H9 (cell line): ENCODE measurements at regions not wholly inside any gene's neighbourhood (a gene's known extent, or its start where the extent isn't known, plus 50 kb on each side); places are given as distances from the start of the nearest gene placed in this dataset.

Experiments
- DNase-seq: peaks from one replicate; pipeline ENCODE4 v3.0.0-alpha.2; 2017
- H2AFZ ChIP-seq: one replicate; pipeline ENCODE4 v1.6.1; 2013; ENCODE audit warnings: mild to moderate bottlenecking, low read length, control low read depth, moderate library complexity
- H2AK5ac ChIP-seq: 2 replicates; pipeline ENCODE4 v1.6.1; 2013; ENCODE audit warnings: low read length, control low read depth, mixed read lengths; ENCODE audit not compliant: insufficient read length
- H2BK120ac ChIP-seq: one replicate; pipeline ENCODE4 v1.6.1; 2013; ENCODE audit warnings: low read depth, mild to moderate bottlenecking, low read length, control low read depth, inconsistent platforms; ENCODE audit not compliant: poor library complexity, severe bottlenecking
- H2BK12ac ChIP-seq: 2 replicates; pipeline ENCODE4 v1.6.1; 2013; ENCODE audit warnings: low read length, control low read depth, mixed read lengths, low read depth; ENCODE audit not compliant: insufficient read length
- H2BK15ac ChIP-seq: 2 replicates; pipeline ENCODE4 v1.6.1; 2013; ENCODE audit warnings: low read depth, low read length, control low read depth
- H2BK20ac ChIP-seq: one replicate; pipeline ENCODE4 v1.6.1; 2013; ENCODE audit warnings: low read depth, mild to moderate bottlenecking, low read length, control low read depth, inconsistent platforms; ENCODE audit not compliant: poor library complexity, severe bottlenecking
- H2BK5ac ChIP-seq: 2 replicates; pipeline ENCODE4 v1.6.1; 2013; ENCODE audit warnings: low read length, control low read depth, mixed read lengths; ENCODE audit not compliant: insufficient read length
- H3K14ac ChIP-seq: 2 replicates; pipeline ENCODE4 v1.6.1; 2013; ENCODE audit warnings: low read length, control low read depth; ENCODE audit not compliant: insufficient read depth
- H3K18ac ChIP-seq: 2 replicates; pipeline ENCODE4 v1.6.1; 2013; ENCODE audit warnings: low read depth, mild to moderate bottlenecking, mixed read lengths, low read length, control low read depth; ENCODE audit not compliant: insufficient read length
- H3K23ac ChIP-seq: 2 replicates; pipeline ENCODE4 v1.6.1; 2013; ENCODE audit warnings: low read length, control low read depth, mixed read lengths, low read depth; ENCODE audit not compliant: insufficient read length
- H3K23me2 ChIP-seq: 2 replicates; pipeline ENCODE4 v1.6.1; 2013; ENCODE audit warnings: low read depth, mild to moderate bottlenecking, mixed read lengths, low read length, control low read depth; ENCODE audit not compliant: insufficient read length, poor library complexity, severe bottlenecking
- H3K27ac ChIP-seq: 2 replicates; pipeline ENCODE4 v1.5.1; 2013; ENCODE audit warnings: low read length, control low read depth, mixed read lengths, low read depth; ENCODE audit not compliant: insufficient read length
- H3K27me3 ChIP-seq: 2 replicates; pipeline ENCODE4 v1.6.1; 2013; ENCODE audit warnings: low read length, control low read depth, inconsistent platforms; ENCODE audit not compliant: insufficient read depth
- H3K4ac ChIP-seq: 2 replicates; pipeline ENCODE4 v1.6.1; 2013; ENCODE audit warnings: low read depth, mild to moderate bottlenecking, control low read depth, inconsistent platforms, low read length, moderate library complexity
- H3K4me1 ChIP-seq: 2 replicates; pipeline ENCODE4 v1.6.1; 2013; ENCODE audit warnings: low read length, control low read depth, inconsistent platforms; ENCODE audit not compliant: insufficient read depth
- H3K4me2 ChIP-seq: 2 replicates; pipeline ENCODE4 v1.6.1; 2013; ENCODE audit warnings: low read length, control low read depth, mixed read lengths; ENCODE audit not compliant: insufficient read length, insufficient read depth
- H3K56ac ChIP-seq: 2 replicates; pipeline ENCODE4 v1.6.1; 2013; ENCODE audit warnings: low read depth, mild to moderate bottlenecking, mixed read lengths, low read length, control low read depth; ENCODE audit not compliant: insufficient read length
- H3K79me1 ChIP-seq: 2 replicates; pipeline ENCODE4 v1.6.1; 2013; ENCODE audit warnings: low read depth, mild to moderate bottlenecking, moderate library complexity, low read length, control low read depth, inconsistent platforms; ENCODE audit not compliant: insufficient read depth, poor library complexity, severe bottlenecking
- H3K79me2 ChIP-seq: 2 replicates; pipeline ENCODE4 v1.6.1; 2013; ENCODE audit warnings: low read length, control low read depth, inconsistent platforms; ENCODE audit not compliant: insufficient read depth
- H3K9ac ChIP-seq: 2 replicates; pipeline ENCODE4 v1.6.1; 2013; ENCODE audit warnings: low read length, control low read depth, mixed read lengths; ENCODE audit not compliant: insufficient read length; ENCODE audit errors: extremely low read depth
- H3K9me3 ChIP-seq: one replicate; pipeline ENCODE4 v1.6.1; 2013; ENCODE audit warnings: low read depth, low read length, inconsistent platforms; ENCODE audit not compliant: control insufficient read depth
- H3T11ph ChIP-seq: one replicate; pipeline ENCODE4 v1.6.1; 2013; ENCODE audit warnings: mild to moderate bottlenecking, low read length, control low read depth, inconsistent platforms
- H4K20me1 ChIP-seq: one replicate; pipeline ENCODE4 v1.6.1; 2013; ENCODE audit not compliant: control insufficient read depth, insufficient read length, insufficient read depth
- H4K5ac ChIP-seq: 2 replicates; pipeline ENCODE4 v1.6.1; 2013; ENCODE audit warnings: low read depth, mild to moderate bottlenecking, mixed read lengths, low read length, control low read depth; ENCODE audit not compliant: insufficient read length
- H4K8ac ChIP-seq: replicated peaks from 2 replicates; pipeline ENCODE4 v1.6.1; 2013; ENCODE audit warnings: low read length, control low read depth, mixed read lengths, low read depth; ENCODE audit not compliant: insufficient read length
- H4K91ac ChIP-seq: 2 replicates; pipeline ENCODE4 v1.6.1; 2013; ENCODE audit warnings: low read depth, mild to moderate bottlenecking, moderate library complexity, mixed read lengths, low read length, control low read depth; ENCODE audit not compliant: insufficient read length
- H3K27ac Mint-ChIP-seq, 3 experiments: 2 replicates in 2 of 3; 3 replicates in 1 of 3; pipeline ENCODE4 v1.8.0; 2020 to 2021; ENCODE audit warnings: mixed read lengths in 3 of 3, mild to moderate bottlenecking in 1 of 3, moderate library complexity in 1 of 3
- H3K27me3 Mint-ChIP-seq: 2 replicates; pipeline ENCODE4 v1.8.0; 2021; ENCODE audit warnings: low read depth, mild to moderate bottlenecking, moderate library complexity, mixed read lengths
- H3K36me3 Mint-ChIP-seq, 3 experiments: 2 replicates in 2 of 3; 3 replicates in 1 of 3; pipeline ENCODE4 v1.8.0; 2020 to 2021; ENCODE audit warnings: low read depth in 3 of 3, mixed read lengths in 3 of 3; ENCODE audit not compliant: insufficient read depth in 1 of 3
- H3K4me1 Mint-ChIP-seq, 2 experiments: 2 replicates each; pipeline ENCODE4 v1.8.0; 2020; ENCODE audit warnings: mixed read lengths in 2 of 2
- H3K4me3 Mint-ChIP-seq, 2 experiments: 2 replicates in 1 of 2; 3 replicates in 1 of 2; pipeline ENCODE4 v1.8.0; 2020 to 2021; ENCODE audit warnings: mild to moderate bottlenecking in 2 of 2, mixed read lengths in 2 of 2, moderate library complexity in 1 of 2
- H3K9me3 Mint-ChIP-seq, 2 experiments: 2 replicates in 1 of 2; 3 replicates in 1 of 2; pipeline ENCODE4 v1.8.0; 2020; ENCODE audit warnings: mild to moderate bottlenecking in 2 of 2, mixed read lengths in 2 of 2, moderate library complexity in 1 of 2
- WGBS: extraction: QIAGEN DNeasy Blood & Tissue Kit; methylation state at CpG from one replicate; pipeline ENCODE4 v1.1.7; 2013; ENCODE audit warnings: missing lambda C conversion rate, low lambda C conversion rate, mixed read lengths; ENCODE audit not compliant: insufficient read length; ENCODE audit errors: extremely low coverage; 5-methylcytosine and 5-hydroxymethylcytosine counted together
- TF ChIP-seq, protein P1 (sequence below): fragments of 200-600 bp; sonication (generic); conservative IDR thresholded peaks from 3 replicates; pipeline ENCODE4 v1.8.0; 2021; ENCODE audit warnings: antibody characterized with exemption, mild to moderate bottlenecking

DNA sequence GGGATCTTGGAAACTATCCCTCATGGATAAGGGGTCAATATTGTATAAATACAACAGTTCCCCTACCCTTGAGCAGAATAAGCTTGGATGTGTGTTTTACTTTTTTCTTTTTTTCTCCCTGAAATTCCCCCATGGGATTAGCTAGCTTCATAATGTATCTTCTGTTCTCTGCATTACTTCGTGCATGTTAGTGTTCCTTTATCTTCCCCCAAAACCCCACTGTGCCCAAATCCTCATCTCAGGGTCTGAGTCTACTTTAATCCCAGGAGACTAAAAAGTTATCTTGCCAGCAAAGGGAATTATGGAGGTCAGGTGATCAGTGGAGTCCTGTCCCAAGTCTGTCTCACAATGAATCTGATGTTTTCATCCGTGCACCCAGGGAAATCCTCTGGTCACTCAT lies 217.5 kb upstream of the CNTNAP4 start:
- TF ChIP-seq, protein P1, sequence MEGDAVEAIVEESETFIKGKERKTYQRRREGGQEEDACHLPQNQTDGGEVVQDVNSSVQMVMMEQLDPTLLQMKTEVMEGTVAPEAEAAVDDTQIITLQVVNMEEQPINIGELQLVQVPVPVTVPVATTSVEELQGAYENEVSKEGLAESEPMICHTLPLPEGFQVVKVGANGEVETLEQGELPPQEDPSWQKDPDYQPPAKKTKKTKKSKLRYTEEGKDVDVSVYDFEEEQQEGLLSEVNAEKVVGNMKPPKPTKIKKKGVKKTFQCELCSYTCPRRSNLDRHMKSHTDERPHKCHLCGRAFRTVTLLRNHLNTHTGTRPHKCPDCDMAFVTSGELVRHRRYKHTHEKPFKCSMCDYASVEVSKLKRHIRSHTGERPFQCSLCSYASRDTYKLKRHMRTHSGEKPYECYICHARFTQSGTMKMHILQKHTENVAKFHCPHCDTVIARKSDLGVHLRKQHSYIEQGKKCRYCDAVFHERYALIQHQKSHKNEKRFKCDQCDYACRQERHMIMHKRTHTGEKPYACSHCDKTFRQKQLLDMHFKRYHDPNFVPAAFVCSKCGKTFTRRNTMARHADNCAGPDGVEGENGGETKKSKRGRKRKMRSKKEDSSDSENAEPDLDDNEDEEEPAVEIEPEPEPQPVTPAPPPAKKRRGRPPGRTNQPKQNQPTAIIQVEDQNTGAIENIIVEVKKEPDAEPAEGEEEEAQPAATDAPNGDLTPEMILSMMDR, result no peak
- Histone ChIP-seq H2BK12ac (no peak overlapping the region), H2BK120ac (no peak overlapping the region), H4K8ac (no peak overlapping the region), H4K20me1 (no peaks in the 10 kb centered on the region), H3K4me2 (no peak overlapping the region), H4K91ac (no peak overlapping the region), H3K4ac (no peak overlapping the region), H2BK5ac (no peak overlapping the region), H3K27me3 (no peaks in the 10 kb centered on the region), H3K14ac (no peak overlapping the region), H3K4me1 (no peaks in the 10 kb centered on the region; the same call in 1 of the 2 replicates), H2BK20ac (no peak overlapping the region), H3K23me2 (no peaks in the 10 kb centered on the region), H2BK15ac (no peak overlapping the region), H4K5ac (no peak overlapping the region), H3K9me3 (no peaks in the 10 kb centered on the region), H3K79me2 (no peaks in the 10 kb centered on the region), H3K56ac (no peak overlapping the region), H3K27ac (no peak overlapping the region), H3K23ac (no peak overlapping the region), H3K9ac (no peak overlapping the region), H3T11ph (no peak overlapping the region), H3K18ac (no peak overlapping the region), H2AK5ac (no peak overlapping the region), H2AFZ (no peak overlapping the region), H3K79me1 (no peaks in the 10 kb centered on the region)
- Mint-ChIP-seq H3K27ac (no peak overlapping the region), H3K4me3 (no peak overlapping the region), H3K9me3 (no peaks in the 10 kb centered on the region), H3K27me3 (no peaks in the 10 kb centered on the region), H3K36me3 (no peaks in the 10 kb centered on the region), H3K4me1 (peaks cover 3 to 8% of the 10 kb centered on the region in 2 experiments; a peak in 2 of 4 replicates)
- DNase-seq, result no peak
- WGBS, result no CpG with 5 or more reads among the region's 2 CpGs
